ENCODE measurements at regions not wholly inside any gene's neighbourhood (a gene's known extent, or its start where the extent isn't known, plus 50 kb on each side); places are given as distances from the start of the nearest gene placed in this dataset.

DNA sequence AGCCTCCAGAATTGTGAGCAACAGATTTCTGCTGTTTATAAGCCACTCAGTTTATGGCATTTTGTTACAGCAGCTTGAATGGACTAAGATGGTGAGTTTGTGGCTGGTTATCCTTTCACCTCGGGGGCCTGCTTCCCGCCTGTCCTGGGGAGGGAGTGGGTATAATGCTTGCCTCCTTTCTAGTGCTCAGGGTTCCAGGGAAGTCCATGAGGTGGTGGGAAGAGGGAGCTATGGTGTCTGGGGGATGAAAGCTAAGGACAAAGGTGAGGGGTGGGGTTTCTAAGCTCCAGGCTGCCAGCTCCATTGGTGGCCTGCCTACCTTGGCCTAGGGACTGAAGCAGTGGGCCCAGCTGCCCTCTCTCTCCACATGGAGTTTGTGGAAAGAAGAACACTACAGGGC lies 50.2 kb upstream of the SDK2 start:
- H3K36me3 ChIP-seq: no peaks in the 10 kb centered on the region
- WGBS, 2 donors (ENCODE audit: low coverage in 1 of 2): 69 to 92% methylated on average over 2 of the region's 2 CpGs
- no peak for ATAC-seq
- H3K27ac ChIP-seq: no peak overlapping the region
- H3K4me3 ChIP-seq: no peak overlapping the region
- H3K4me1 ChIP-seq: no peaks in the 10 kb centered on the region
- H3K9me3 ChIP-seq: peaks cover 0 to 11% (median 0%) of the 10 kb centered on the region in 3 donors
- peaks cover 26% of the 10 kb centered on the region for H3K27me3 ChIP-seq
- TF ChIP-seq CTCF (IDR thresholded peaks at IDR 0.05) (no peak), POLR2AphosphoS5 (IDR thresholded peaks at IDR 0.05) (no peak), POLR2A (IDR thresholded peaks at IDR 0.05) (no peak), EP300 (IDR thresholded peaks at IDR 0.05) (no peak)

DNA sequence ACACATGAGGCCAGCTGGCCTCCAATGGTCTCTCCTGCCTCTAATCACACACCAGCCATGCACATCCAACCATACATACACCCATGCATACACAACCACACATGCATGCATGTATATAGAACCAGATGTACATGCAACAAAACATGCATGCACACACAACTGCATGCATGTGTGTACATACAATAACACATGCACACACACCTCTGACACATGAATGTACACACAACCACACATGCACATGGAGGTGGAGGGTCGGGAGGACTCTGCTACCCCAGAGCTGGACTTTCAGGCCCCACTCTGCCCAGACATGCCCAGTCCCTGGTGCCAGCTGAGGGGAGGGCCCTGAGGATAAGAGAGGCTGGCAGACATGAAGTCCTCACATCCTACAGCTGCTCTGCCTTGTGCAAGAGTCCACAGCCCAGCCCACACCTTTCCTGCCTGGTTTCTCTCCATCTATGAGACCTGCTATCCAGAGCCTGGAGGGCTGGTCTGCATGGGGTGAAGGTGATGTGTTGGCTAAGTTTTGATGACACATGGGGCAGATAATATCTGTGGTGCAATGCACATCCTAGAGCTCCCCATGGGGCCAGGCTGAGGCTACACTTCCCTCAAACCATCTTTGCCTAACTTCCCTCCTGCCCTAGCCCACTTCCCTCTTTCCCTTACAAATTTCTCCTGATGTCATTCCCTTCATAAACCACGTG lies 50.9 kb upstream of the SDK2 start:
- no peak for TF ChIP-seq POLR2AphosphoS5 (IDR thresholded peaks at IDR 0.05)
- no peak for TF ChIP-seq CTCF (IDR thresholded peaks at IDR 0.05)
- TF ChIP-seq POLR2A (IDR thresholded peaks at IDR 0.05): no peak
- TF ChIP-seq EP300 (IDR thresholded peaks at IDR 0.05): no peak
- Histone ChIP-seq H3K4me3 (no peak overlapping the region), H3K9me3 (peaks cover 0 to 11% (median 0%) of the 10 kb centered on the region in 3 donors), H3K27me3 (peaks cover 27% of the 10 kb centered on the region), H3K4me1 (no peaks in the 10 kb centered on the region), H3K36me3 (no peaks in the 10 kb centered on the region), H3K27ac (no peak overlapping the region)
- ATAC-seq: no peak
- 57% methylated on average over 1 of the region's 2 CpGs; no CpG with 5 or more reads in 1 of the 2 donors for WGBS, 2 donors (ENCODE audit: low coverage in 1 of 2)

- Histone ChIP-seq H3K27me3 (peaks cover 27% of the 10 kb centered on the region), H3K36me3 (no peaks in the 10 kb centered on the region), H3K4me1 (no peaks in the 10 kb centered on the region), H3K4me3 (no peak overlapping the region), H3K9me3 (peaks cover 0 to 19% (median 0%) of the 10 kb centered on the region in 3 donors), H3K27ac (no peak overlapping the region)
- WGBS, 2 donors (ENCODE audit: low coverage in 1 of 2): 76 to 82% methylated on average over 3 of the region's 3 CpGs
- TF ChIP-seq CTCF (IDR thresholded peaks at IDR 0.05) (no peak), POLR2A (IDR thresholded peaks at IDR 0.05) (no peak), POLR2AphosphoS5 (IDR thresholded peaks at IDR 0.05) (no peak), EP300 (IDR thresholded peaks at IDR 0.05) (no peak)
- no peak for ATAC-seq
These were observed 52.0 kb upstream of the SDK2 start for GRCh38 chr17:73696251-73696650.

DNA sequence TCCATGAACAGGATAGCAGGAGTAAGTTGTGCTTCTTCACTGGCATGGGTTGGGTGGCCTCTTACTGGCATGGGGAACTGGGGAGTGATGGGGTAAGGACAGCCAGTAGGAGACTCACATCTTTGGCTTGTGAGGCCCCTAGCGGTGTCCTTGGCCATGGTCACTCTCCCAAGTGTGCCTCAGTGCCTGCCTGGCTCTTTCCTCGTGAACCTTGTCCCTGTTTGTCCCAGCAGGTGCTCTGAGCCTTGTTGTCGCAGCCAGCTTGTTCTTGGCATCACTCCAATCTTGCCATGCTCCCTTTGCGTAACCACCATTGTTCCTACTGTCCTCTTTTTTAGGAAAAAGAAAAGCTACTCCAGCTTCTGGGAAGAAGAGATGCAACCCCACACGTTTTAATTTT lies 53.6 kb upstream of the SDK2 start:
- Histone ChIP-seq H3K36me3 (no peaks in the 10 kb centered on the region), H3K4me1 (no peaks in the 10 kb centered on the region), H3K9me3 (peaks cover 0 to 24% (median 0%) of the 10 kb centered on the region in 3 donors), H3K27ac (no peak overlapping the region), H3K4me3 (no peak overlapping the region), H3K27me3 (peaks cover 27% of the 10 kb centered on the region)
- ATAC-seq: no peak
- 46 to 48% methylated on average over 3 to 5 of the region's 5 CpGs for WGBS, 2 donors (ENCODE audit: low coverage in 1 of 2)
- TF ChIP-seq POLR2AphosphoS5 (IDR thresholded peaks at IDR 0.05) (no peak), POLR2A (IDR thresholded peaks at IDR 0.05) (no peak), EP300 (IDR thresholded peaks at IDR 0.05) (no peak), CTCF (IDR thresholded peaks at IDR 0.05) (no peak)

DNA sequence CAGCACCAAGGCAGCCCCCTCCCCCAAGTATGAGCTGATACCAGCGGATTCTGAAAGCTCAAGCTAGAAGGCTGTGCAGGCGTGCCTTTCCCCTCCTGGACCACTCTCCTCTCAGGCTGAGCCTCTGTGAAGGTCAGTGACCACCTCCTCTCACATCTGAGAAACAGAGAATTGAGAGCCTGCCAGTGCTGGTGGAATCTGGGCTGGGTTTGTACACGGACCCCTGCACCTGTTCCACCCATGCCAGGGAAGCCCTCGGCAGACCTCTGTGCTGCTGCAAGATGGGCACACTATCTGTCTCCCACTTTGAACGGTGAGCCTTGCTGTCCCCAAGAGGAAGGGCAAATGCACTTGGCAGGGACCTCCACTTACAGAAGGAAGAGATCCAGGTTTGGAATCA lies 54.7 kb upstream of the SDK2 start:
- H3K9me3 ChIP-seq: peaks cover 0 to 22% (median 0%) of the 10 kb centered on the region in 3 donors
- H3K36me3 ChIP-seq: no peaks in the 10 kb centered on the region
- H3K27me3 ChIP-seq: peaks cover 32% of the 10 kb centered on the region
- H3K27ac ChIP-seq: no peak overlapping the region
- TF ChIP-seq CTCF (IDR thresholded peaks at IDR 0.05): no peak
- ATAC-seq: no peak
- H3K4me1 ChIP-seq: no peaks in the 10 kb centered on the region
- H3K4me3 ChIP-seq: no peak overlapping the region
- no CpG with 5 or more reads among the region's 5 CpGs for WGBS, 2 donors (ENCODE audit: low coverage in 1 of 2)
